ENCODE measurements at regions not wholly inside any gene's neighbourhood (a gene's known extent, or its start where the extent isn't known, plus 50 kb on each side); places are given as distances from the start of the nearest gene placed in this dataset.

DNA sequence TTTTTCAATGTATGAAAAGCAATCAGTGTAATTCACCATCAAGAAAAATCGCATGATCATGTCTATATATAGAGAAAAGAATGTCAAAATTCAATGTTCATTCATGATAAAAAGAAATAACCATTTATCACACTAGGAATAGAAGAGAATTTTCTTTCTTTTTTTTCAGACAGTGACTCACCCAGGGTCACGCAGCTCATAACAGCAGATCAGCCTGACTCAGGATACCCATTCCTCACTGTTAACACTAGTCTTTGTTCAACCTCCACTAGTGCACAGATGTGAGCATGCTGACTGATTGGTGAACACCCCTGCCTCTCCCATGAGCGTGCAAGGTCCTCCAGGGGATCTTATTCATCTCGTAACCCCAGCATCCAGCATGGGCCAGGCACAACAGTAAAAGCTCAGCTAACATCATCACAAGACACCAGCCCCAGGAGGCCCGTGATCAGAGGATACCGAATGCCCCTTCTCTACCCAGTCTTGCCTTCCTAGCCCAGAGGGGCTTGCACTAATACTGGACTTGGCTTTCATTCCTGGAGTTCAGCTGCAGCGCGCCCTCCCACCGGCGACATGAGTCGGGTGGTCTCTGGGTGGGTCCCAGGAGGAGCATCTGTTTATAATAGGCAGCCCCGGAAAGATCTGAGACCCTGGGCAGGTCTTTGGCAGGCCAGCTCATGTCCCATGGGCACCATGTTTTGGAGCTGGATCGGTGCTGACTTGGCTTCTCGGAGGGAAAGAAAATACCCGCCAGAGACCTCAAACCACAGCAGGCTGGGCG is 539.5 kb upstream of the SLC10A2 start:
- TF ChIP-seq GATA2 (IDR thresholded peaks at IDR 0.05; ENCODE audit: low read depth, low read length) (no peak), GATA3 (IDR thresholded peaks at IDR 0.05; ENCODE audit: low read depth, low read length) (no peak)

Measured in SH-SY5Y (cell line).